BE2C (cell line): ENCODE measurements at regions not wholly inside any gene's neighbourhood (a gene's known extent, or its start where the extent isn't known, plus 50 kb on each side); places are given as distances from the start of the nearest gene placed in this dataset.
A peak's percentile ranks its signal among the peaks of the same experiment; 100 is the strongest.
"Not testable (repeated sequence)": the region's sequence is repeated elsewhere in the genome, so short reads cannot be mapped to it uniquely, and the experiment has no call there.

Experiments used
- DNase-seq: peaks from one replicate; pipeline ENCODE4 v3.0.0-alpha.2; 2020
- H3K27me3 ChIP-seq: fragments of 250-450 bp; sonication (Bioruptor Pico); 2 replicates; pipeline ENCODE4 v1.5.1; 2020; ENCODE audit warnings: mild to moderate bottlenecking
- H3K36me3 ChIP-seq: fragments of 250-450 bp; sonication (Bioruptor Pico); 2 replicates; pipeline ENCODE4 v1.5.1; 2020; ENCODE audit warnings: mild to moderate bottlenecking
- H3K4me1 ChIP-seq: fragments of 250-450 bp; sonication (Bioruptor Pico); 2 replicates; pipeline ENCODE4 v1.5.1; 2020
- H3K4me3 ChIP-seq: 2 replicates; pipeline ENCODE4 v1.5.1; 2011; ENCODE audit warnings: low read depth, low read length
- H3K9me3 ChIP-seq: fragments of 250-450 bp; sonication (Bioruptor Pico); 2 replicates; pipeline ENCODE4 v1.5.1; 2020
- TF ChIP-seq, protein P1 (sequence below): IDR thresholded peaks from 2 replicates; pipeline ENCODE4 v1.5.1; 2012; ENCODE audit warnings: mild to moderate bottlenecking, low read depth, low read length

DNA sequence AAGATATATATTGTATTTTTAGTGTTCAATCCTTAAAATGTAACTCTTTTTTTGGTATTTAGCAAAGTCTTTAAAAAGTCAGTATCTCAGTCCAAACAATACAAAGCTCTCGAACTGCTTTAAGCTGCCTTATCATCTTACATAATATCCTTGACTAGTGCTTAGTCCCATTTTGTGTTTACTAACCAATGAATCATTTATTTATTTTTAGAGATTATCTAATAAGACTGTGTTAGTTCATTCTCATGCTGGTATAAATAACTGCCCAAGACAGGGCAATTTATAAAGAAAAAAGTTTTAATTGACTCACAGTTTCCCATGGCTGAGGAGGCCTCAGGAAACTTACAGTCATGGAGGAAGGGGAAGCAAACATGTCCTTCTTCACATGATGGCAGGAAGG is 248.3 kb upstream of the KYNU start:
- no peak for DNase-seq
- TF ChIP-seq, protein P1, sequence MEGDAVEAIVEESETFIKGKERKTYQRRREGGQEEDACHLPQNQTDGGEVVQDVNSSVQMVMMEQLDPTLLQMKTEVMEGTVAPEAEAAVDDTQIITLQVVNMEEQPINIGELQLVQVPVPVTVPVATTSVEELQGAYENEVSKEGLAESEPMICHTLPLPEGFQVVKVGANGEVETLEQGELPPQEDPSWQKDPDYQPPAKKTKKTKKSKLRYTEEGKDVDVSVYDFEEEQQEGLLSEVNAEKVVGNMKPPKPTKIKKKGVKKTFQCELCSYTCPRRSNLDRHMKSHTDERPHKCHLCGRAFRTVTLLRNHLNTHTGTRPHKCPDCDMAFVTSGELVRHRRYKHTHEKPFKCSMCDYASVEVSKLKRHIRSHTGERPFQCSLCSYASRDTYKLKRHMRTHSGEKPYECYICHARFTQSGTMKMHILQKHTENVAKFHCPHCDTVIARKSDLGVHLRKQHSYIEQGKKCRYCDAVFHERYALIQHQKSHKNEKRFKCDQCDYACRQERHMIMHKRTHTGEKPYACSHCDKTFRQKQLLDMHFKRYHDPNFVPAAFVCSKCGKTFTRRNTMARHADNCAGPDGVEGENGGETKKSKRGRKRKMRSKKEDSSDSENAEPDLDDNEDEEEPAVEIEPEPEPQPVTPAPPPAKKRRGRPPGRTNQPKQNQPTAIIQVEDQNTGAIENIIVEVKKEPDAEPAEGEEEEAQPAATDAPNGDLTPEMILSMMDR = no peak
- no peak overlapping the region for H3K4me3 ChIP-seq
- no peaks in the 10 kb centered on the region for H3K36me3 ChIP-seq
- H3K9me3 ChIP-seq = no peaks in the 10 kb centered on the region
- H3K4me1 ChIP-seq = no peaks in the 10 kb centered on the region
- H3K27me3 ChIP-seq = no peaks in the 10 kb centered on the region

DNA sequence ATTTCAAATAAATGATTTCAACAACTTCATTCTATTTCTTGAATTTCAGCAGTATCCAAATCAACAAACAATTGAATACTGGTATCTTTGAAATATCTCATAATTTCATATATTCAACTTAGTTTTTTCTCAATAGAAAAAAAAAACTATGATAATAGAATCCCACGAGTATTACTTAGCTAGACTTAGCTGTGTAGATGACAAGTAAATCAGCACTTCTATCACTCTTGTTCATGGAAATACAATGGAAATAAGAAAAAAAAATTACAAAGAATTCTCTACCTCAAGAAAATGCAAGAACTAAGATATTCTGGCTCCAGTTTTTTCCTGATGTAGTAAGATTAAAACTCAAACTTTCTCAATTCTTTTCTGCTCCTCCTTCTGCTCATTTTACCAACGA is 256.2 kb upstream of the KYNU start:
- H3K36me3 ChIP-seq = no peaks in the 10 kb centered on the region
- no peak overlapping the region for H3K4me3 ChIP-seq
- no peaks in the 10 kb centered on the region for H3K27me3 ChIP-seq
- no peaks in the 10 kb centered on the region for H3K4me1 ChIP-seq
- TF ChIP-seq, protein P1 = no peak
- DNase-seq = no peak
- H3K9me3 ChIP-seq = no peaks in the 10 kb centered on the region

DNA sequence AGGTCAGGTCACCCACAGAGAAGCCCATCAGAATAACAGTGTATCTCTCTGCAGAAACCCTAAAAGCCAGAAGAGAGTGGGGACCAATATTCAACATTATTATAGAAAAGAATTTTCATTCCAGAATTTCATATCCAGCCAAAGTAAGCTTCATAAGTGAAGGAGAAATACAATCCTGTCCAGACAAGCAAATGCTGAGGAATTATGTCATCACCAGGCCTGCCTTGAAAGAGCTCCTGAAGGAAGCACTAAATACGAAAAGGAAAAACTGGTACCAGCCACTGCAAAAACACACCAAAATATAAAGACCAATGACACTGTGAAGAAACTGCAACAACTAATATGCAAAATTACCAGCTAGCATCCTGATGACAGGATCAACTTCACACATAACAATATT is 260.0 kb upstream of the KYNU start:
- TF ChIP-seq, protein P1 = no peak
- Histone ChIP-seq H3K4me3 (no peak overlapping the region), H3K27me3 (no peaks in the 10 kb centered on the region), H3K9me3 (no peaks in the 10 kb centered on the region), H3K36me3 (no peaks in the 10 kb centered on the region), H3K4me1 (no peaks in the 10 kb centered on the region)
- DNase-seq = no peak

DNA sequence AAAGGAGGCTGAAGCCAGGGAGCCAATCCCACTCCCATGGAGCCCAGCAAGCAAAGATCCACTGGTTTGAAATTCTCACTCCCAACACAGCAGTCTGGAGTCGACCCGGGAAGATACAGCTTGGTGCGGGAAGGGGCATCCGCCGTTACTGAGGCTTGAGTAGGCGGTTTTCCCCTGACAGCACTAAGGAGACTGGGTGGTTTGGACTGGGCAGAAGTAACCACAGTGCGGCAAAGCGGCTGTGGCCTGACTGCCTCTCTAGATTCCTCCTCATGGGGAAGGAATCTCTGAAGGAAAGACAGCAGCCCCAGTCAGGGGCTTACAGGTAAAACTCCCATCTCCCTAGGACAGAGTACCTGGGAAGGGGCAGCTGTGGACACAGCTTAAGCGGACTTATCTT is 261.6 kb upstream of the KYNU start:
- H3K27me3 ChIP-seq = no peaks in the 10 kb centered on the region
- no peak overlapping the region for H3K4me3 ChIP-seq
- no peaks in the 10 kb centered on the region for H3K36me3 ChIP-seq
- no peaks in the 10 kb centered on the region for H3K4me1 ChIP-seq
- no peak for DNase-seq
- H3K9me3 ChIP-seq = no peaks in the 10 kb centered on the region
- TF ChIP-seq, protein P1 = no peak

DNA sequence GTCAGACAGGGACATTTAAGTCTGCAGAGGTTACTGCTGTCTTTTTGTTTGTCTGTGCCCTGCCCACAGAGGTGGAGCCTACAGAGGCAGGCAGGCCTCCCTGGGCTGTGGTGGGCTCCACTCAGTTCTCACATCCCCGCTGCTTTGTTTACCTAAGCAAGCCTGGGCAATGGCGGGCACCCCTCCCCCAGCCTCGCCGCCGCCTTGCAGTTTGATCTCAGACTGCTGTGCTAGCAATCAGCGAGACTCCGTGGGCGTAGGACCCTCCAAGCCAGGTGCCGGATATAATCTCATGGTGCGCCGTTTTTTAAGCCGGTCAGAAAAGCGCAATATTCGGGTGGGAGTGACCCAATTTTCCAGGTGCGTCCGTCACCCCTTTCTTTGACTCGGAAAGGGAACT is 264.3 kb upstream of the KYNU start:
- H3K4me3 ChIP-seq, DNase-seq: not testable (repeated sequence)

DNA sequence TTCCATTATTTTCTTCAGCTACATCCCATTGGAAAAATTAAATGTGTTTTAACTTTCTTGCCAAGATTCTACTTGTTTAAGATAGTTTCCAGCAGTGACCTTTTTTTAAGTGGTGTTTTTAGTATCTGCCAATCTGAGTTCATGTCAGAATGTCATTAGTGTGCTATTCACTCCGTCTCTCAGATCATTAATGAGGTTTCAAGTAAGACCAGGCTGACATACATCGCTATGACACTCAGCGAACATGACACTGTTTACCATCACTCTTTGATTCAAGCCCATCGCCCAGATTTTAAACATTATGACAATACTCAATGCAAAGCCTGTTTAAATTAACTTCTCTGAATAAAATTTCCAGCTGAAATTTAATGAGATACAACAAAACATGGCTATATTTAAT is 272.0 kb upstream of the KYNU start:
- H3K36me3 ChIP-seq = no peaks in the 10 kb centered on the region
- H3K9me3 ChIP-seq = no peaks in the 10 kb centered on the region
- H3K4me1 ChIP-seq = no peaks in the 10 kb centered on the region
- TF ChIP-seq, protein P1 = no peak
- no peak overlapping the region for H3K4me3 ChIP-seq
- H3K27me3 ChIP-seq = no peaks in the 10 kb centered on the region
- DNase-seq = no peak

More for the DNA sequence above, 264.3 kb upstream of the KYNU start:
- H3K27me3 ChIP-seq, H3K9me3 ChIP-seq, H3K4me1 ChIP-seq, H3K36me3 ChIP-seq: not testable (repeated sequence)

DNA sequence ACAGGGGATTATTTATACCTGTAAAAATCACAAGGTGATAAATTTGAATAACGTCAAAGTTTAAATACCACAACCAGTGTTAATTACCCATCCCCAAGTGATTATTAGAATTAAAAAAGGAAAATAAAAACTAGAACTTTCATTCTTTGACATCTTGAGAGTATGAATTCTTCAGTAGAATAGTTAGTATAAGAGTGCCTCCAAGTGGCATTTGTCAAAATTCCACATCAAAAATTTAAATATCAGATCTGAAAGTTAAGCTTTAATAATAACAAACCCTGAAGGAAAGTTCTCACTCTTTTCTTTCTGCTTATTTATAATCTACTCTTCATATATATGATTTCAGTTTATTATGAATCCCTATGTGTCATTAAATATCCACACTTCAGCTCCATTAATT is 273.7 kb upstream of the KYNU start:
- no peak overlapping the region for H3K4me3 ChIP-seq
- no peaks in the 10 kb centered on the region for H3K36me3 ChIP-seq
- no peaks in the 10 kb centered on the region for H3K9me3 ChIP-seq
- no peak for DNase-seq
- no peaks in the 10 kb centered on the region for H3K4me1 ChIP-seq
- TF ChIP-seq, protein P1 = peak; percentile 11; the same call in 1 of the 2 replicates
- H3K27me3 ChIP-seq = no peaks in the 10 kb centered on the region
